ENCODE measurements at regions not wholly inside any gene's neighbourhood (a gene's known extent, or its start where the extent isn't known, plus 50 kb on each side); places are given as distances from the start of the nearest gene placed in this dataset.

DNA sequence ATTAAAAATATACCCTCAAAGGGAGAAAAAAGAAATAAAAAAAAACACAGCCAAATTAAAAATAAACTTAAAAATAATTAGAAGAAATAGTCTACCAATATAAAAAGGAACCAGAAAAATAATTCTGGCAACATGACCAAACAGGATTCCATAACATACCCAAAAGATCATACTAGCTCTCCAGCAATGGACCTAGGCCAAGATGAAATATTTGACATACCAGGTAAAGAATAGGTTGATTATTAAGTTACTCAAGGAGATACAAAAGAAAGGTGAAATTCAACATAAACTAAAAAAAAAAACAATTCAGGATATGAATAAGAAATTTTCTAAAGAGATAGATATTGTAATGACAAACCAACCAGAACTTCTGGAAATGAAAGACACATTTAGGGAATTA, 121.3 kb upstream of the SCAF11 start:
- TF ChIP-seq, protein P1, sequence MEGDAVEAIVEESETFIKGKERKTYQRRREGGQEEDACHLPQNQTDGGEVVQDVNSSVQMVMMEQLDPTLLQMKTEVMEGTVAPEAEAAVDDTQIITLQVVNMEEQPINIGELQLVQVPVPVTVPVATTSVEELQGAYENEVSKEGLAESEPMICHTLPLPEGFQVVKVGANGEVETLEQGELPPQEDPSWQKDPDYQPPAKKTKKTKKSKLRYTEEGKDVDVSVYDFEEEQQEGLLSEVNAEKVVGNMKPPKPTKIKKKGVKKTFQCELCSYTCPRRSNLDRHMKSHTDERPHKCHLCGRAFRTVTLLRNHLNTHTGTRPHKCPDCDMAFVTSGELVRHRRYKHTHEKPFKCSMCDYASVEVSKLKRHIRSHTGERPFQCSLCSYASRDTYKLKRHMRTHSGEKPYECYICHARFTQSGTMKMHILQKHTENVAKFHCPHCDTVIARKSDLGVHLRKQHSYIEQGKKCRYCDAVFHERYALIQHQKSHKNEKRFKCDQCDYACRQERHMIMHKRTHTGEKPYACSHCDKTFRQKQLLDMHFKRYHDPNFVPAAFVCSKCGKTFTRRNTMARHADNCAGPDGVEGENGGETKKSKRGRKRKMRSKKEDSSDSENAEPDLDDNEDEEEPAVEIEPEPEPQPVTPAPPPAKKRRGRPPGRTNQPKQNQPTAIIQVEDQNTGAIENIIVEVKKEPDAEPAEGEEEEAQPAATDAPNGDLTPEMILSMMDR (IDR thresholded peaks at IDR 0.05; ENCODE audit: borderline replicate concordance, insufficient read depth, low read depth, low read length) = no peak
- H3K4me3 ChIP-seq (ENCODE audit: low read depth, low read length) = no peak overlapping the region

DNA sequence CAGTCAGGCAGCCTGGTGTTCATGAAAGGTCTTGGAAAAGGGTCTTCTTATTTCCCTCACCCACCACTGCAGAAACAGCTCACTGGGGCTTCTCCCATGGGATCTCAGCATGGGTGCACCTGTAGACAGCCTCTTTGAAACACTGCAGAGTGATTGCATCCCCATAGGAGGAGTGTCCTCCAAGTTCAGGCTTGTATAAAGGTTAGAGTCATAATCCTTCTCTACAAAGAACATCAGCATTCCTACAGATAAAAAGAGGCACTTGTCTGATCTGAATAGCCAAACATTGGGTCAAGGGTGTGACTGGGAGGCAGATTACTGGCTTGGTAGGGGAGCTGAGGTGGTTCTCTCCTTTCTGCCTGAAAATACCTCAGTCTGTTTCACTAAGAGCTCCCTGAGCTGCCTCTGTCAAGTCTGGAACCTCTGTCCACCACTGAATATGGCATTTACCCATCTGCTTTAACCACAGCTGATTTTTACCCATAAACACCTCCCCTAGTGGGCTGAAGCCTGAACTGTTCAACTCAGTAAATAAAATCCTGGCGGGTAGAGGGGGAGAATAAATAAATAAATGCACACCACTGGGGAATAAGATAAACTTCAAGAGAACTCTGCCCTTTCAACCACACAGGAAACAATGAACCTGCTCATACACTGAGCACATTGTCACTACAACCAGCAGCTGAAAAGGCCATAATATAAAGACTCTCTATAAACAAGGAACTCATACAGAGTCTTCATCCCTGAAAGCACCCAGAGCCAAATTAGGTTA, 120.7 kb upstream of the SCAF11 start:
- H3K4me3 ChIP-seq (ENCODE audit: low read depth, low read length) = no peak overlapping the region
- TF ChIP-seq, protein P1 (IDR thresholded peaks at IDR 0.05; ENCODE audit: borderline replicate concordance, insufficient read depth, low read depth, low read length) = peak; percentile 54

DNA sequence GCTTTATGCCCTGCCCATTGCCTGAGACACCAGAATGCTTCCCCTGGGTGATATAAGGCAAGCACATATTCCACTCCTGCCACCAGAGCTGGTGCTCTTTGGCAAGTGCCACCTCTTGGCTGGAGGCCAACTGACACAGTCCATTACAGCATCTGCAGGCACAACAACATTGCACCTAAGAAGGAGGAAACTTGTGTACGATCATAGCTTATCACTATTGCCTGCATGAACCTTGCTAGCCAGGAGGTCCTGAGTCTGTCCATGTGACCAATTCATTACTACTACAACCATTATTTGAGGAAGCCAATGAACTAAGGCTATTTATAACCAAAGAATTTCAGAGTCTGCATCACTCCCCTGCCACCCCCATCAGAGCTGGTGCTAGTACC, 119.8 kb upstream of the SCAF11 start:
- no peak overlapping the region for H3K4me3 ChIP-seq (ENCODE audit: low read depth, low read length)
- TF ChIP-seq, protein P1 (IDR thresholded peaks at IDR 0.05; ENCODE audit: borderline replicate concordance, insufficient read depth, low read depth, low read length) = no peak

DNA sequence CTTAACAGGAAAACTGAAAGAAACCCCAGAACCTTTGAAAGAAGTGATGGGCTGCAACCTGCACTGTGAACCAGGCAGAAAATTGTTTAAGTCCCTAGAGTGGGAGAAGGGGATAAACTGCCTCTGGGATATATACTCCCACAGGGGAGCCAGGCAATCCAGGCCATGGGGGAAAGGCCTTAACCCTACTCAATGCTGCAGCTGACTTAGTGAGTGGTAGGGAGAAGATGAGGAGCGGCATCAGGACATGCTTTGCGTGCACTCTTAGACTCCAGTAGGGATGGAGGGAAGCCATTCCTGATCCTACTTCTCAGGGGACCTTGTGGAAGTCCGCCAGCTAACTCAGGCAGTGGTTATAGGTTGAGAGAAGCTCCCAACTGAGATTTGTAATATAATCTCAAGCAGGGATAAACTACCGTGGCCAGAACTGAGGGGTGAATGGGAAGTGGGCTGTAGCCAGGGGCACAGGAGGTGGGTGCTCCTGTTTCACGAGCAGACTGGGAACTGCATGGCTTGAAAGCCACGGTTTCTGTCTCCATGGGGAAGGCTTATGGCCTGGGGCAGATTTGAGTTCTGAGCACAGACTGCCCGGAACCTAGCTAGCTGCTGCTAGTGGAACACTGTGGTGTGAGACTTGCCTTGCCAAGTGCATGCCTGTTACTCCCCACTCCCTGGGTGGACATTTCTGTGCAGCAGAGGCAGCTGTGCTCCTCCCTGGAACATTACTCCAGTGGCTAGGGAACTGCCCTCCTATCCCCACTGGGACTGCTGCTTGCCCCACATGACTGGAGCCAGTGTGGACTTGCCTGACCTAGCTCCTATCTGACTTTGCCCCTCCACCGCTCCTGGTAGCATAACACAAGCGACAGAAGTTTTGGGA, 119.2 kb upstream of the SCAF11 start:
- H3K4me3 ChIP-seq (ENCODE audit: low read depth, low read length) = no peak overlapping the region
- TF ChIP-seq, protein P1 (IDR thresholded peaks at IDR 0.05; ENCODE audit: borderline replicate concordance, insufficient read depth, low read depth, low read length) = no peak

DNA sequence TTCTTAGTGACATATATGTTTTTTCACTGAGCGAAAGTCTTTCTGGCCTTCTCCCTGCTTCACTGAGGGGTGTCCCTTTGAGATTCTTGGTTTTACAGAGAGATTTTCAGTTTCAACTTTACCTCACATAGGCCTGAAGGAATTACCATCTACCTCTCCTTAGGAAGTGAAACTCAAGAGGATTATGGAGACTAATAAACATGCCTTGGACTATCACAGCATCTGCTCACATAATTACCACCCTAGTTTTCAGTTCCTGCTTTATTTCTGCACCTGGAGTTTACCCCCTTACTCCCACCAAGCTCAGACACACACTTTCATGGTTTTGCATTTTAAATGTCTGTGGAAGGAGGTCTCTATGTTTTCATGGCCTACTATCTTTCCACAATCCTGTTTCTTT, 118.3 kb upstream of the SCAF11 start:
- TF ChIP-seq, protein P1 (IDR thresholded peaks at IDR 0.05; ENCODE audit: borderline replicate concordance, insufficient read depth, low read depth, low read length) = no peak

DNA sequence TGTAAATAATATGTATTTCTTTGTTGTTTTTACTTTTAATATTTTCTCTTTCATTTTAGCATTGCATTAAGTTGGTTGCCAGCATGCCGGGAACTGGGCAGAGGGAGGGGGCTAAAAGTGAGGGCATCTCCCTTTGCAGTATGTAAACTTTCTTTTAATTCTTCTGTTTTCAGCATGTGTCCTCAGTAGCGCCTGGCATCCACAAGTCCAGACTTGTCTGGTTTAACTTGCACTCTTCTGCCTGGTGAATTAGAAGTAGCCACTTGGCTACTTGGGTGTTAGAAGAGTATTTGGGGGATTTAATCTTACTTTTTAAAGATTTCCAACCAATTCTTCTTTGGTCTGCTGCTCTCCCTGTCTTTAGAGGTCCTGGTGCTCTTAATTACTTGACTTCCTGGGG, 117.2 kb upstream of the SCAF11 start:
- TF ChIP-seq, protein P1 (IDR thresholded peaks at IDR 0.05; ENCODE audit: borderline replicate concordance, insufficient read depth, low read depth, low read length) = no peak
- no peak overlapping the region for H3K4me3 ChIP-seq (ENCODE audit: low read depth, low read length)

More for the DNA sequence above, 118.3 kb upstream of the SCAF11 start:
- no peak overlapping the region for H3K4me3 ChIP-seq (ENCODE audit: low read depth, low read length)

Measured in GM12875 (cell line).